HEK293T (cell line): ENCODE measurements at regions not wholly inside any gene's neighbourhood (a gene's known extent, or its start where the extent isn't known, plus 50 kb on each side); places are given as distances from the start of the nearest gene placed in this dataset.

Experiments
- CTCF ChIA-PET: fragments of 350-600 bp; formaldehyde crosslinking; extraction: SDS; loops from one replicate; lab custom pipeline; 2021; ENCODE audit warnings: antibody characterized with exemption, inconsistent platforms; lab: Yijun Ruan, JAX
- POLR2A ChIA-PET: fragments of 350-600 bp; formaldehyde crosslinking; extraction: SDS; loops from one replicate; lab custom pipeline; 2020; ENCODE audit warnings: antibody characterized with exemption, inconsistent platforms; lab: Yijun Ruan, JAX
- DNase-seq: peaks from one replicate; pipeline ENCODE4 v3.0.0; 2012; ENCODE audit warnings: mixed read lengths; ENCODE audit errors: extremely low spot score
- ARNT ChIP-seq: fragments of 450-650 bp; IDR thresholded peaks from 2 replicates; pipeline ENCODE4 v1.6.1; 2017; ENCODE audit warnings: mild to moderate bottlenecking
- BHLHE40 ChIP-seq: fragments of 450-650 bp; IDR thresholded peaks from 2 replicates; pipeline ENCODE4 v1.6.1; 2016; ENCODE audit warnings: mild to moderate bottlenecking, moderate library complexity, borderline replicate concordance
- CTBP1 ChIP-seq: fragments of 450-650 bp; IDR thresholded peaks from 2 replicates; pipeline ENCODE4 v1.6.1; 2016; ENCODE audit warnings: borderline replicate concordance
- ELF4 ChIP-seq: fragments of 450-650 bp; IDR thresholded peaks from 2 replicates; pipeline ENCODE4 v1.6.1; 2017; ENCODE audit warnings: antibody characterized with exemption
- FOXA1 ChIP-seq: fragments of 450-650 bp; IDR thresholded peaks from 2 replicates; pipeline ENCODE4 v1.6.1; 2016; ENCODE audit warnings: mild to moderate bottlenecking
- FOXK2 ChIP-seq: fragments of 450-650 bp; IDR thresholded peaks from 2 replicates; pipeline ENCODE4 v1.6.1; 2016; ENCODE audit warnings: mild to moderate bottlenecking
- FOXM1 ChIP-seq: fragments of 450-650 bp; IDR thresholded peaks from 2 replicates; pipeline ENCODE4 v1.6.1; 2017; ENCODE audit warnings: mild to moderate bottlenecking, borderline replicate concordance
- HDGF ChIP-seq: fragments of 450-650 bp; IDR thresholded peaks from 2 replicates; pipeline ENCODE4 v1.6.1; 2017; ENCODE audit warnings: antibody characterized with exemption, borderline replicate concordance
- L3MBTL2 ChIP-seq: fragments of 450-650 bp; conservative IDR thresholded peaks from 2 replicates; pipeline ENCODE4 v1.6.1; 2016; ENCODE audit warnings: mild to moderate bottlenecking
- LEF1 ChIP-seq: fragments of 450-650 bp; IDR thresholded peaks from 2 replicates; pipeline ENCODE4 v1.6.1; 2017; ENCODE audit warnings: mild to moderate bottlenecking, borderline replicate concordance
- NFRKB ChIP-seq: fragments of 450-650 bp; IDR thresholded peaks from 2 replicates; pipeline ENCODE4 v1.6.1; 2016; ENCODE audit warnings: mild to moderate bottlenecking, moderate library complexity
- PKNOX1 ChIP-seq: fragments of 450-650 bp; IDR thresholded peaks from 2 replicates; pipeline ENCODE4 v1.6.1; 2016
- SP1 ChIP-seq: fragments of 450-650 bp; IDR thresholded peaks from 2 replicates; pipeline ENCODE4 v1.6.1; 2017
- SUZ12 ChIP-seq: fragments of 450-650 bp; IDR thresholded peaks from 2 replicates; pipeline ENCODE4 v1.6.1; 2016; ENCODE audit warnings: mild to moderate bottlenecking
- TARDBP ChIP-seq: fragments of 450-650 bp; IDR thresholded peaks from 2 replicates; pipeline ENCODE4 v1.6.1; 2016
- ZNF384 ChIP-seq: fragments of 450-650 bp; IDR thresholded peaks from 2 replicates; pipeline ENCODE4 v1.6.1; 2016

DNA sequence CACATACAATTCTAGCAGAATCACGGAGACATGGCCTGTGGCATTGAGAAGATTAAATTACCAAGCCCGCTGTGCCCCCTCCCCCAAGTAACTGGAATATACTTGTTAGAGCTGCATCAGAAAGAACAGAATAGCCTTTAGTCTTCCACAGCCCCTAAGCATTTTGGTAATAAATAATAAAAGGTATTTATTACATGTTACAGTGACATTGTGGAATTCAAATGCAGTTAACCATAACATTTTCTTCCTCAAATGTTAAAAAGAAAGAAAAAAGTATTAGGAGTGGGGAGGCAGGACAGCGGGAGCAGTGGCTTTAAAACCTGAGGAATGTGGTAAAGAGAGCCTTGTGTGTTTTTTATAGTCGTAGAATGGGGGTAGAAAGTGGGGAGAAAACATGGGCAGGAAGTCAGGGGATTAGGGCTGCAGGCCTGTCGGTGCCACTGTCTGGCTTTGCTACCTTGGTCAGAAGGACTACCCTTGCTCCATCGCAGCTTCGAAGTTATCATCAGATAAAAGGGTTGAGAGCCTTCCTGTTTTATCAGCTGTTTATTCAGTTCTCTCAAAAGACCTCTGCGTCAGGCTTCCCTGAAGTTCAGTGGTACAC lies 255.9 kb downstream of the MSRB3 start:
- ChIA-PET POLR2A (interaction anchor here (1.5 kb wide), 1 partner anchor 23 kb away, joined by 3 read pairs; no protein-coding TSS in a partner anchor), CTCF (interaction anchor here (0.5 to 2.7 kb wide), 4 partner anchors 22 to 128 kb away, joined by 3 to 15 read pairs (median 3); no protein-coding TSS in a partner anchor)
- no peak for TF ChIP-seq SUZ12
- no peak for TF ChIP-seq ARNT
- peak; percentile 8; the same call in 1 of the 2 replicates for TF ChIP-seq PKNOX1
- no peak for TF ChIP-seq ELF4
- 0 out of 2 replicates have a peak, but pooled peaks have one; percentile 15 for TF ChIP-seq L3MBTL2
- no peak for DNase-seq

- TF ChIP-seq PKNOX1 (no peak), ARNT (no peak), SUZ12 (no peak), L3MBTL2 (no peak), ELF4 (no peak), FOXM1 (no peak), FOXK2 (no peak), LEF1 (no peak), CTBP1 (no peak), SP1 (no peak), HDGF (no peak), TARDBP (no peak), NFRKB (no peak), FOXA1 (no peak), ZNF384 (no peak), BHLHE40 (no peak)
- POLR2A ChIA-PET, result no interaction called here
- CTCF ChIA-PET, result no interaction called here
- no peak for DNase-seq
These were observed 257.5 kb downstream of the MSRB3 start for GRCh38 chr12:65535946-65536345.

GRCh38 chr12:65536351-65536750 lies 257.9 kb downstream of the MSRB3 start:
- ChIA-PET CTCF (no interaction called here), POLR2A (no interaction called here)
- no peak for TF ChIP-seq SUZ12
- no peak for TF ChIP-seq ZNF384
- no peak for TF ChIP-seq TARDBP
- no peak for TF ChIP-seq BHLHE40
- TF ChIP-seq CTBP1, result no peak
- TF ChIP-seq FOXM1, result no peak
- TF ChIP-seq ARNT, result no peak
- TF ChIP-seq NFRKB, result no peak
- DNase-seq, result no peak

DNA sequence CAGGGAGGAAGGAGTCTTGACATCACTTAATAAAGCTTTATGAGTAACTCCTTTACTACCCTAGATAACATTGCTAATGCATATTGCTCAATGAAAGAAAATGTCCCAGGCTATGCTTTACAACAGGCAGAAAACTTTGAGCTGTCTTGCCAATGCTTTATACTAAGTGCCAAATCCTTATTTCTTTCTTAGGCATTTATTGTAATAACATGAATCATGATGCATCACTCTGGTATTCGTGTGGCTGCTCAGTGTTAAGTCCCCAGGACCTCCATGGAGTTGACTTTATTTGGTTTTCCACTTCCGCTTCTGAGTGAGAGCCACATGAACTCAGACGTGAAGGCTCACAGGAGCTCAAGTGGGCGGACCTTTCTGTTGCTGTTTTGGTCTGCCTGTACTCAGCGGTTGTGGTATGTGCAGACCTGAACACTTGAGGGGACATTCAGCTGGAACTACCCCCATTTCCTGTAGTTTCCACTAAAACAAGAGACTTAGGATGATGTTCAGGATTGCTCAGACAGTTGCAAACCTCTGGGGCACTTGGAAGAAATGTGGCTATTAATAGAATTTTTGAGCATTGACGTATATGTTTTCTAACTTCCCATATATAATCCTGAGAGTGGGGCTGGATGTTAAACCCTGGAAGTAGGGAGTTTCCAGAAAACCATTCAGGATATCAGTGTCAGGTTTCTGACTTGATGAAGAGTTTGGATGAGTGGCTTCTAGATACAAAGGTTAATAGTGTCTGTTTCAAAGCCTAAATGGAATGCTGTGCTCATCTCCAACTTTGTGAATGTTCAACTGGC lies 258.6 kb downstream of the MSRB3 start:
- POLR2A ChIA-PET, result no interaction called here
- CTCF ChIA-PET, result interaction anchor here (0.6 to 0.7 kb wide), 2 partner anchors 20 to 199 kb away, joined by 3 to 4 read pairs; no protein-coding TSS in a partner anchor
- no peak for TF ChIP-seq HDGF
- TF ChIP-seq LEF1, result no peak
- TF ChIP-seq FOXK2, result no peak
- TF ChIP-seq ELF4, result no peak
- no peak for TF ChIP-seq NFRKB
- TF ChIP-seq ARNT, result no peak
- no peak for TF ChIP-seq CTBP1
- TF ChIP-seq TARDBP, result no peak
- no peak for TF ChIP-seq FOXA1
- no peak for TF ChIP-seq PKNOX1
- no peak for TF ChIP-seq SUZ12
- no peak for TF ChIP-seq ZNF384
- no peak for DNase-seq

- CTCF ChIA-PET, result interaction anchor here (1.3 kb wide), 1 partner anchor 19 kb away, joined by 3 read pairs; no protein-coding TSS in a partner anchor
These were observed 259.5 kb downstream of the MSRB3 start for GRCh38 chr12:65537978-65538377.

More at GRCh38 chr12:65537978-65538377, 259.5 kb downstream of the MSRB3 start:
- TF ChIP-seq NFRKB (no peak), HDGF (no peak), PKNOX1 (no peak), FOXK2 (no peak), LEF1 (no peak), FOXA1 (no peak), CTBP1 (no peak), L3MBTL2 (no peak), FOXM1 (no peak)
- DNase-seq, result no peak
- POLR2A ChIA-PET, result no interaction called here
